Glomerular visceral epithelial cell (primary cell): ENCODE measurements at regions not wholly inside any gene's neighbourhood (a gene's known extent, or its start where the extent isn't known, plus 50 kb on each side); places are given as distances from the start of the nearest gene placed in this dataset.
"Not testable (repeated sequence)": the region's sequence is repeated elsewhere in the genome, so short reads cannot be mapped to it uniquely, and the experiment has no call there.

Experiments used
- DNase-seq: peaks from one replicate; pipeline ENCODE4 v3.0.0-alpha.2; 2016; ENCODE audit errors: extremely low spot score

- DNase-seq: no peak
These were observed 405.6 kb downstream of the RAB38 start for GRCh38 chr11:87769661-87770060.

GRCh38 chr11:87767615-87768014 lies 407.6 kb downstream of the RAB38 start:
- DNase-seq: no peak

GRCh38 chr11:87764075-87764474 lies 411.2 kb downstream of the RAB38 start:
- DNase-seq: not testable (repeated sequence)

- DNase-seq: no peak
These were observed 420.6 kb downstream of the RAB38 start for GRCh38 chr11:87754685-87755084.

DNA sequence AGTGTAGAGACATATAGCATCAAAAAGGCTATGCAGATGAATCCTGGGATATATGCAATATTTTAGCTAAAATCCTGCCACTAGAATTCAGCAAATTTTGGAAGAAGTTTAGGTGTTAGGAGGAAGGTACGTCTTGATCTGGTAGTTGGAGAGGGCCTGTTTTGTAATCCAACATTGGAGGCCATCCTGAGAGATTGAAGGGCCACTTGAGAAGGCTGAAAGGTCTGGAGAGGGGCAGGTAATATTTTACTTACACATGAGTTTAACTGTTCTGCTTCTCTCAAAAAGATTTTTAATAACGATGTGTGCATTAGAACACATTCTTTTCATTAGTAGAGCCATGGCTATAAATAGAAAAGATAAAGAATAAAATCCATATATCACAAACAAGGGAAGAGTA lies 422.1 kb downstream of the RAB38 start:
- no peak for DNase-seq

DNA sequence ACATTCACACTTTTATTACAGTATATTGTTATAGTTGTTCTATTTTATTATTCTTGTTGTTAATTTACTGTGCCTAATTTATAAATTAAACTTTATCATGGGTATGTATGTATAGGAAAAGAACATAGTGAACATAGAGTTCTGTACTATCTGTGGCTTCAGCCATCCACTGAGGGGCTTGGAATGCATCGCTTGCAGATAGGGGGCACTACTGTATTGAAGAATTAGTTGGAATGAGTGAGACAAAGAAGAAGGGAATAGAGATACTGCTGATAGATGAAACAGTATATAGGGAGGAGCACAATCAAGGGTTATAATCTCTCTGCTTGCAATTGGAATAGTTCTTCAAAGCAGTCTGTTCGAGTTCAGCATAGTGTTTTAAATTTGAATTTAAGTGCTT lies 432.2 kb downstream of the RAB38 start:
- no peak for DNase-seq

- DNase-seq: no peak
These were observed 434.3 kb downstream of the RAB38 start for GRCh38 chr11:87740968-87741367.

DNA sequence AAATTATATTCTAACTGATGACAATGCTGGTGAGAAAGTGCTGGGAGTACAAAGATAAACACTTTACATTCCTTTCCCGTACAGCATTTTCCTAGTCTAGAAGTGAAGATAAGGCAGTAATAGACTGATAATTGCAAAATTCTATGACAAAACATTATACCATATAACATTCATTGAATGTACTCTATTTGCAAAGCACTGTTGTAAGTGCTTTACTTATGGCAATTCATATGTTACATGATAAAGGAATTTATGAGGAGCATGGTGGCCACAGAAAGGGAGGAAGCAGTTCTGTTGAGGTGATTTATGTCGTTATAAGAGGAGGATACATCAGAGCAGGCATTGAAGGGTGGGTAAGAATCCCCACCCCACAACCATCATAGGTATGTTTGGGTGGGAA lies 434.8 kb downstream of the RAB38 start:
- DNase-seq: no peak

- DNase-seq: no peak
These were observed 435.5 kb downstream of the RAB38 start for GRCh38 chr11:87739766-87740165.

DNA sequence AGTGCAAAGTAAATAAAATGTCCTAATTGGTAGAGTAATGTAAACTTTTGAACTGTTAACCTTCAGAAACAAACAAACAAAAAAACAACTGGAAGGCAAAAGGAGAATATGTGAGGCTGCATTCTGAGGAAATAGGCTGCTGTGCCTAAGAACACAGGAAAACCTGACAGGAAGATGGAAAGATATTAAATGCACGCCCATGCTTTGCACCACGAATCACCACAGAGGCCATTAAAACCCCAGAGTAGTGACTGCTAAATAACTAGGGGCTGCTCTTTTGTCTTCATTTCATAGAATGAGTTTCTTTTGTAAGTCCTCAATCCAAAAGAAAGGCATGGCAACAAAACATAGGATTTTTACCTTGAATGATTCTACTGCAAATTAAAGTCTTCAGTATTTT lies 436.0 kb downstream of the RAB38 start:
- no peak for DNase-seq

DNA sequence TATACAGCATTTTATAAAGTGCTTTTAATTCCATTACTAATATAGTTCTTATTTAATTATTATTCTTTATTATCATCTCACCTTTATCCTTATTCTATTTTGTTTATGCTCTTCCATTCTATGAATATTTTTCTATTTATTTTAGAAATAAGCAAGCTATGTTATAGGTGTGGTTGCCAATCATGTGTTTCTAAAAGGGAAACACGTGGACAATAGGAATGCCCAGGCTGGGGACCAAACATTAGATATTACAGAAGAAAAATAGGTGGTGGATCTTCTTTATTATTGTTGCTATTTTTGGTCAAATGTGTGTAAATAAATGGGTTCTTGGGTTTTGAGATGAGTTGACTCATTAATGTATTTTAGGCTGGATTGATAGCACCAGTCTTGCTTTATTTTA lies 438.3 kb downstream of the RAB38 start:
- no peak for DNase-seq

- no peak for DNase-seq
These were observed 448.7 kb downstream of the RAB38 start for GRCh38 chr11:87726506-87726905.

- DNase-seq: no peak
These were observed 450.9 kb downstream of the RAB38 start for GRCh38 chr11:87724358-87724757.

- DNase-seq: peak; percentile 13
These were observed 452.3 kb downstream of the RAB38 start for GRCh38 chr11:87722756-87723565.

GRCh38 chr11:87719326-87720073 lies 455.7 kb downstream of the RAB38 start:
- DNase-seq: peak; percentile 1

DNA sequence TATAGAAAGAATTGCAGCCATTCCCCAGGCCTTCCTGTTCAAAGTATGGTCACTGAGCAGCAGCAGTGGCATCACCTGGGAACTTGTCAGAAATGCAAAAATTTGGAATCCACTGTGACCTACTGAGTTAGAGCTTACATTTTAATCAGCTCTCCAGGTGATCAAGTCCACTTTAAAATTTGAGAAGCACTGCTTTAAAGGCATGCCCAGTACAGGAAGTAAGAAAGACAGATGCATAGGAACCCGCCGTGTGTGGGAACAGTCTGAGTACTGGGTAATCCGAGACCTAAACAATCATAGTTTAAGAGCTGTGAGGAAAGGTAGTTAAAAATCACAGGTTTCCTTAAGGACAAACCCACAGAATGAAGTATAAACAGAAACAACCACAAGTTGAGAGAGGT lies 462.4 kb downstream of the RAB38 start:
- DNase-seq: no peak

DNA sequence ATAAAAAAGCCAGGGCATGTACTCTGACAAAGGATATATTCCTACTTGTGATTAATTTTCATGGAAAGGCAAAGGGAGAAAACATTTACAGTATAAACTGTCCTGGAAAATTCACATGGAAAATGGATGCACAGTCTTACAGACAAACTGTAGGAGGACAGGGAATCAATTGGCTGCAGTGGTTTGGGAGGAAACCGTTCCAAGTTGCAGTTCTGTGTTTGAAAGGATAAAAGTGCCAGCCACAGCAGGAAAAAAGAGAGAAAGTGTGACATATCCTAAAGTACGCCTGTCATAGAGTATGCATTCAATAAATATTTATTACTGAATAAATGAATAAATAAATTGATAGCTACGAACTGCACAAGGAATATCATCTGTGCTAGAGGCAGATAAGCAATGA lies 462.9 kb downstream of the RAB38 start:
- no peak for DNase-seq

DNA sequence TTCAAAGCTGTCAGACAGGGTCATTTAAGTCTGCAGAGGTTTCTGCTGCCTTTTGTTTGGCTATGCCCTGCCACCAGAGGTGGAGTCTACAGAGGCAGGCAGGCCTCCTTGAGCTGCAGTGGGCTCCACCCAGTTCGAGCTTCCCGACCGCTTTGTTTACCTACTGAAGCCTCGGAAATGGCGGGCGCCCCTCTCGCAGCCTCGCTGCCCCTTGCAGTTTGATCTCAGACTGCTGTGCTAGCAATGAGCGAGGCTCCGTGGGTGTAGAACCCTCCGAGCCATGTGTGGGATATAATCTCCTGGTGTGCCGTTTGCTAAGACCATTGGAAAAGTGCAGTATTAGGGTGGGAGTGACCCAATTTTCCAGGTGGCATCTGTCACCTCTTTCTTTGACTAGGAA lies 471.7 kb downstream of the RAB38 start:
- not testable (repeated sequence) for DNase-seq

- DNase-seq: no peak
These were observed 499.2 kb downstream of the RAB38 start for GRCh38 chr11:87675993-87676392.

- no peak for DNase-seq
These were observed 508.5 kb downstream of the RAB38 start for GRCh38 chr11:87666730-87667129.

DNA sequence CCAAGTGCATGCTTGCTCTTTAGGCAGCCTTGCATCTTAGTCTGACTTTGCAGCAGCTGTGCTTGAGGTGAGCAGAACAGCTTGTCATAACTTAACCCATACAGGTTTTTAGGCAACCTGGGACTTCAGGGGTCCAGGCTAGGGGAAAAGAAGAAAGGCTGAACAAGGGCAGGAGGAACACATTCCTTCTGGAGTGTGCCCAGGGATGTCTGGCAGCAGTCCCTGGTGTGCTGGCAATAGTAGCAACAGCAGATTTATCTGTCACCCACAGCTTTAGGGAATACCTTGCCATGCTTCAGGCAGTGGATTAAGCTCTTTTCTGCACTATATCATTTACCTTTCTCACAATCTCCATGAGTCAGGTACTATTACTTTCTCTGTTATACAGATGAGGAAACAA lies 513.0 kb downstream of the RAB38 start:
- no peak for DNase-seq

DNA sequence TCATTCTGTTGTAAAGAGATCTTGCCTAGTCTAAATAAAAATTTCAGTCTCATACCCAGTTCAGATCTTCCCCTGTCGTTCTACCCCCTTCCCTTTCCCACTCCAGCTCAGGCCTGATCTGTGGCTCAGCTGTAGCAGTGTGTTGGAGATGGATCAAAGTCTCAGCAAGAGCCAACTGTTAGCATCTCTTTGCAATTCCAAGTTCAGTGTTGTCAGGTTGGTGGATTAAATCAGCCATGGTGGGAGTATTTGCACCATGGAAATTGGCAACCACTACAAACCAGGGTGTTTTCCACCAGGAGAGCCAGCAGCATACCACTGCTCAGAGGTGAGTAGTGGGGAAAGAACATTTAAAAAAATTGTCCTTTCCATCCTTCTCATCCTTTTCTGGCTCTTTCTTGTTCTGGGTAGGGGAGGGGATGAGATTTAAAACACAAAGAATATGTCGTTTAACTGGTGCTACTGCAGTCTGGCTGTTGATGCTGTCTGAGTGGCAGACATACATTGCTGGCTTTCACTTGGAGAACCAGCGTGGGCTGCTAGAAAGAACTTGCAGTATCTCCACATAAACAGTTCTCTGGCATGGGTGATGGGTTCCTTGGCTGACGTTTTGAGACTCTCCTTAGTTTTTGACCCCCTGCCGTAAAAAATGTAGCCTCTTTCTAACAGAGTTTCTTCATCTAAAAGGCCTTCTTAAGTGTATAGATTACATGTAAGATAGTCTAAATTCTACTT lies 514.1 kb downstream of the RAB38 start:
- no peak for DNase-seq

DNA sequence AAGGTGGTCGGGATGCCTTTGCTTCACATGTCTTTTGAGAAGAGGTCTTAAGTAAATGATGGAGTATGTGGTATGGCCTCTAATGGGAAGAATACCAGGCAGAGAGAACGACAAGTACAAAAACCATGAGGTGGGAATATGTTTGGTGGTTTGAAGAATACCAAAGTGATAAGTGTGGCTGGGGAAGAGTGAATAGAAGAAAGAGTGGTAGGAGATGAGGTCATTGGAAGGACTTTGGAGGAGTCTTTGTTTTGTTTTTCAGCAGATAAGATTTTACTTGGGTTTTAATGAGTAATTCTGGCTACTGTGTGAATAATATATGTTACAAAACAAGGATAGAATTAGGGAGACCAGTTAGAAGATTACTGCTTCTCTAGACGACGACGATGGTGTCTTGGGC lies 515.4 kb downstream of the RAB38 start:
- DNase-seq: no peak
